Renal cortex interstitium (tissue), 11 donors: ENCODE measurements at regions not wholly inside any gene's neighbourhood (a gene's known extent, or its start where the extent isn't known, plus 50 kb on each side); places are given as distances from the start of the nearest gene placed in this dataset.
"Not testable (repeated sequence)": the region's sequence is repeated elsewhere in the genome, so short reads cannot be mapped to it uniquely, and the experiment has no call there.

Source experiments
- DNase-seq, 11 donors: peaks; one replicate each; pipeline ENCODE4 v3.0.0-alpha.2; 2013; ENCODE audit warnings: low read depth in 9 of 11, low spot score in 4 of 11; ENCODE audit errors: extremely low read depth in 1 of 11

- DNase-seq: no peak
Observed at GRCh38 chr1:188826800-188827199, 1650.9 kb downstream of the BRINP3 start.

GRCh38 chr1:188827400-188827799, 1650.3 kb downstream of the BRINP3 start:
- no peak for DNase-seq

GRCh38 chr1:188841111-188841696, 1636.5 kb downstream of the BRINP3 start:
- not testable (repeated sequence) for DNase-seq

- no peak for DNase-seq
Observed at GRCh38 chr1:188846468-188846867, 1631.2 kb downstream of the BRINP3 start.

GRCh38 chr1:188857526-188858087, 1620.1 kb downstream of the BRINP3 start:
- no peak for DNase-seq

- DNase-seq: no peak
Observed at GRCh38 chr1:188867614-188868013, 1610.0 kb downstream of the BRINP3 start.

- no peak for DNase-seq
Observed at GRCh38 chr1:188871164-188871563, 1606.5 kb downstream of the BRINP3 start.

GRCh38 chr1:188872376-188872775, 1605.3 kb downstream of the BRINP3 start:
- no peak for DNase-seq

- no peak for DNase-seq
Observed at GRCh38 chr1:188877668-188878067, 1600.0 kb downstream of the BRINP3 start.

GRCh38 chr1:188888386-188888785, 1589.3 kb downstream of the BRINP3 start:
- DNase-seq: no peak

- DNase-seq: no peak
Observed at GRCh38 chr1:188889166-188889565, 1588.5 kb downstream of the BRINP3 start.

- DNase-seq: no peak
Observed at GRCh38 chr1:188891958-188892357, 1585.7 kb downstream of the BRINP3 start.

GRCh38 chr1:188895611-188896010, 1582.1 kb downstream of the BRINP3 start:
- DNase-seq: no peak

GRCh38 chr1:188903241-188903640, 1574.4 kb downstream of the BRINP3 start:
- DNase-seq: no peak

- DNase-seq: no peak
Observed at GRCh38 chr1:188904201-188904600, 1573.5 kb downstream of the BRINP3 start.

GRCh38 chr1:188906921-188907641, 1570.6 kb downstream of the BRINP3 start:
- DNase-seq: no peak

GRCh38 chr1:188930382-188930781, 1547.3 kb downstream of the BRINP3 start:
- no peak for DNase-seq

- DNase-seq: no peak
Observed at GRCh38 chr1:188931506-188931905, 1546.2 kb downstream of the BRINP3 start.

GRCh38 chr1:188937965-188938551, 1539.6 kb downstream of the BRINP3 start:
- DNase-seq: no peak

GRCh38 chr1:188941986-188942385, 1535.7 kb downstream of the BRINP3 start:
- DNase-seq: no peak
